ENCODE measurements at regions not wholly inside any gene's neighbourhood (a gene's known extent, or its start where the extent isn't known, plus 50 kb on each side); places are given as distances from the start of the nearest gene placed in this dataset.

DNA sequence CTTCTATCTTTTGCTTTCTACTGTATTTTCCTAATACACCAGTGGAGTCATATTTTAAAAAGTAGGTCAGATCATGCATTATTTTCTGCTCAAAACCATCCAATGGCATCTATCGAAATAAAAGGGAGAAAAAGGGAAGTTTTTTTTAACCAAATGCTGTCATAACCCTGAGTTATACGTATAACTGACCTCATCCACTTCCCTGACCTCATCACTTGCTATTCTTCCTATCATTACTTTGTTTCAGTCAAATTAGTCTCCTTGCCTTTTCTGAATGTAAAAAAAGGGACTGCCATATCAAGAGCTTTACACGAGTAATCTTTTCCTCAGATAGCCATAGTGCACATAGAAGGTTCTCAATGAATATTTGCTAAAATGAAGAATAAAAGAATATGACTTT, 1383.6 kb downstream of the ZPLD1 start:
- H3K4me2 ChIP-seq (ENCODE audit: insufficient read depth in 1 of 2, low read depth in 2 of 2, low read length in 2 of 2): no peak overlapping the region; a peak in 1 of 4 replicates
- H4K20me1 ChIP-seq (replicated peaks in 1 of 2; ENCODE audit: control insufficient read depth in 1 of 2, insufficient read depth in 2 of 2, low read length in 2 of 2): no peaks in the 10 kb centered on the region
- no peak overlapping the region for H4K8ac ChIP-seq (ENCODE audit: extremely low read depth, insufficient read depth, low read length)
- H2AFZ ChIP-seq (ENCODE audit: low read length): no peak overlapping the region
- no peak overlapping the region for H2BK5ac ChIP-seq (ENCODE audit: low read depth, low read length)
- DNase-seq (ENCODE audit: low read depth in 1 of 2, low spot score in 2 of 2) (no peak), FAIRE-seq (no peak)
- ChIA-PET POLR2A (ENCODE audit: partially characterized antibody) (no interaction called here), CTCF (ENCODE audit: partially characterized antibody) (no interaction called here)
- no peaks in the 10 kb centered on the region for H3K36me3 ChIP-seq (ENCODE audit: control insufficient read depth in 2 of 4, insufficient read depth in 4 of 4, low read length in 3 of 4)
- H3K18ac ChIP-seq (ENCODE audit: extremely low read depth, low read length): no peak overlapping the region
- H3K4ac ChIP-seq (replicated peaks; ENCODE audit: insufficient read length, low read depth, low read length): no peak overlapping the region
- H3K79me2 ChIP-seq (ENCODE audit: control insufficient read depth in 1 of 2, insufficient read depth in 2 of 2, low read length in 2 of 2): no peaks in the 10 kb centered on the region
- TF ChIP-seq POLR2AphosphoS5 (IDR thresholded peaks at IDR 0.05; ENCODE audit: low read depth, low read length) (no peak), CREB1 (IDR thresholded peaks at IDR 0.05) (peak; percentile 44; the same call in 1 of the 2 replicates), KDM4A (IDR thresholded peaks at IDR 0.05; ENCODE audit: low read depth, low read length, severe bottlenecking) (no peak), SRF (IDR thresholded peaks at IDR 0.05; ENCODE audit: low read depth, low read length) (no peak), BACH1 (IDR thresholded peaks at IDR 0.05; ENCODE audit: low read length) (no peak), HDAC6 (IDR thresholded peaks at IDR 0.05; ENCODE audit: low read depth, low read length) (no peak), TBP (IDR thresholded peaks at IDR 0.05; ENCODE audit: low read depth, low read length) (no peak), TCF12 (IDR thresholded peaks at IDR 0.05; ENCODE audit: low read depth, low read length) (no peak)
- TF ChIP-seq, protein P1, sequence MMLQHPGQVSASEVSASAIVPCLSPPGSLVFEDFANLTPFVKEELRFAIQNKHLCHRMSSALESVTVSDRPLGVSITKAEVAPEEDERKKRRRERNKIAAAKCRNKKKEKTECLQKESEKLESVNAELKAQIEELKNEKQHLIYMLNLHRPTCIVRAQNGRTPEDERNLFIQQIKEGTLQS (IDR thresholded peaks at IDR 0.05; ENCODE audit: insufficient read depth, low read depth, low read length): no peak
- 75% methylated on average over 3 of the region's 3 CpGs; no CpG with 5 or more reads in 1 of the 2 experiments for WGBS, 2 experiments (ENCODE audit: extremely low coverage in 1 of 2, insufficient coverage in 1 of 2, insufficient read length in 1 of 2, insufficient replicate concordance in 2 of 2, low coverage in 1 of 2, low lambda C conversion rate in 2 of 2, missing lambda C conversion rate in 1 of 2)
- no peaks in the 10 kb centered on the region for H3K79me1 ChIP-seq (ENCODE audit: low read depth, low read length)
- H3K23me2 ChIP-seq (ENCODE audit: low read depth, low read length): no peaks in the 10 kb centered on the region
- no peak overlapping the region for H2AK5ac ChIP-seq (ENCODE audit: low read depth, low read length)
- no peak overlapping the region for H3K56ac ChIP-seq (replicated peaks; ENCODE audit: insufficient read length, low read depth, low read length)
- no peak overlapping the region for H2BK120ac ChIP-seq (replicated peaks; ENCODE audit: low read depth, low read length)
- no peaks in the 10 kb centered on the region for H3K9me3 ChIP-seq (ENCODE audit: insufficient read depth in 2 of 2, low read depth in 1 of 2, low read length in 1 of 2)
- no peaks in the 10 kb centered on the region for H3K27me3 ChIP-seq (replicated peaks in 1 of 4; ENCODE audit: control insufficient read depth in 3 of 4, extremely low read depth in 1 of 4, insufficient read depth in 3 of 4, low read length in 3 of 4)
- no peak overlapping the region for H4K5ac ChIP-seq (ENCODE audit: insufficient read length, low read depth, low read length)
- no peak overlapping the region for H2BK12ac ChIP-seq (ENCODE audit: low read depth, low read length)
- no peak overlapping the region for H3K23ac ChIP-seq (ENCODE audit: insufficient read length)
- no peak overlapping the region for H2BK15ac ChIP-seq (ENCODE audit: low read length)
- H3K14ac ChIP-seq (ENCODE audit: insufficient read length): no peak overlapping the region
- H3K4me1 ChIP-seq (replicated peaks in 1 of 4; ENCODE audit: control insufficient read depth in 3 of 4, insufficient read depth in 4 of 4, low read length in 3 of 4): peaks cover 0 to 7% (median 0%) of the 10 kb centered on the region in 4 experiments; a peak in 4 of 7 replicates
- no peak overlapping the region for H3K9ac ChIP-seq (replicated peaks in 1 of 4; ENCODE audit: extremely low read depth in 1 of 4, low read depth in 3 of 4, low read length in 3 of 4)
- no peak overlapping the region for H3K4me3 ChIP-seq (ENCODE audit: extremely low read depth in 1 of 4, insufficient read depth in 2 of 4, low read depth in 3 of 4, low read length in 4 of 4)
- H4K91ac ChIP-seq (replicated peaks; ENCODE audit: insufficient read length, low read length): no peak overlapping the region
- H2BK20ac ChIP-seq (ENCODE audit: low read length): no peak overlapping the region
- no peak overlapping the region for H3K27ac ChIP-seq (ENCODE audit: low read depth, low read length)
